C1 segment of cervical spinal cord (tissue), 14 donors: ENCODE measurements at regions not wholly inside any gene's neighbourhood (a gene's known extent, or its start where the extent isn't known, plus 50 kb on each side); places are given as distances from the start of the nearest gene placed in this dataset.
"Not testable (repeated sequence)": the region's sequence is repeated elsewhere in the genome, so short reads cannot be mapped to it uniquely, and the experiment has no call there.

Source experiments
- DNase-seq, 14 donors: peaks; one replicate each; lab custom pipeline; 2025; lab: John Stamatoyannopoulos, UW

- no peak for DNase-seq
Observed at GRCh38 chr1:101410048-101410878, 173.4 kb downstream of the S1PR1 start.

GRCh38 chr1:101420406-101420805 lies 183.6 kb downstream of the S1PR1 start:
- DNase-seq = no peak

DNA sequence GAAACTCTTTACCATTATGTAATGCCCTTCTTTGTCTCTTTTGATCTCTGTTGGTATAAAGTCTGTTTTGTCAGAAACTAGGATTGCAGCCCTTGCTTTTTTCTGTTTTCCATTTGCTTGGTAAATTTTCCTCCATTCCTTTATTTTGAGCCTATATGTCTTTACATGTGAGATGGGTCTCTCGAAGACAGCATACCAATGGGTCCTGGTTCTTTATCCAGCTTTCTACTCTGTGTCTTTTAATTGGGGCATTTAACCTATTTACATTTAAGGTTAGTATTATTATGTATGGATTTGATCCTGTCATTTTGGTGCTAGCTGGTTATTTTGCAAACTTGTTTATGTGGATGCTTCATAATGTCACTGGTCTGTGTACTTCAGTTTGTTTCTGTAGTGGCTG lies 191.3 kb downstream of the S1PR1 start:
- not testable (repeated sequence) for DNase-seq

- no peak for DNase-seq
Observed at GRCh38 chr1:101428562-101428961, 191.7 kb downstream of the S1PR1 start.

DNA sequence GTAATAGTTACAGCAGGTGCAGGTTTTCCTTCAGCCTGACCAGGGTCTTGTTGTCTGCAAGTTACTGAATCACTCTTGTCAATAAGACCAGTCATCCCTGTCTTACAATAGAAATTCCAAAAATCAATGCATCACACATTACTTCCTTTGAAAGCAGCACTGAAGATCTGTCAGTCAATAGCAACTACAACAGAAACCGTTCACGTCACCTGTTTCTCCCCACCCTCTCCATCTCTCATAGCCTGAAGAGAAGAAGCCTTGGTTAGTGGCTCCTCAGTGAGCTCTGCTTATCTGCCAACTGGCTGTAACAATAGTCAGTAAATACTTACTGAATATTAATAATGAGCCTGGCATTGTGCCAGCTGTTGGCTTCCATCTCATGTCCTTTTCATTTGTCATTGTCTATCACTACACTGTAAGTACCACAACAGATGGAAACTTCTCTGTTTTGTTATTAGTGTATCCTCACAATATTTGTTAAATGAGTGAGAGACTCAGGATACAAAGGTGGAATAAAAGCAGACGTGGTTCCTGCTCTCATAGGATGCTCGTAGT lies 195.2 kb downstream of the S1PR1 start:
- no peak for DNase-seq

GRCh38 chr1:101435831-101436511 lies 199.2 kb downstream of the S1PR1 start:
- no peak for DNase-seq

DNA sequence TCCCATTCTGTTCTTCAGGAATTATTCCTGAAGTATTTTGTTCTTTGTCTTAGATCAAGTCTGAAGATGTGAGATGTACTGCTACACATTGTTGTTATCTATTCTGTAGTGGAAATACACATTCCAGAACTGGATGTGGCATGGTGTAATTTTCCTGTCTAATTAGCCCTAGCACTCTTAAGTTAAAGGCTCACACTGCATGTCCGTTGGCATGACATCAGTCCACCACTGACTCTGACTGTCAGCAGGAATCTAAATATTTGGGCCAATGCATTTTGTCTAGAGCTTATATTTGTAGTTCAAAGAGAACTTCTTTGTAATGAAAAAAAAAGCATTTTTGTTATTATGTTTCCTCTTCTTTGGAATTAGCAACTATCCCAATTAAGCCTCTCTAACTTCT lies 201.0 kb downstream of the S1PR1 start:
- no peak for DNase-seq

DNA sequence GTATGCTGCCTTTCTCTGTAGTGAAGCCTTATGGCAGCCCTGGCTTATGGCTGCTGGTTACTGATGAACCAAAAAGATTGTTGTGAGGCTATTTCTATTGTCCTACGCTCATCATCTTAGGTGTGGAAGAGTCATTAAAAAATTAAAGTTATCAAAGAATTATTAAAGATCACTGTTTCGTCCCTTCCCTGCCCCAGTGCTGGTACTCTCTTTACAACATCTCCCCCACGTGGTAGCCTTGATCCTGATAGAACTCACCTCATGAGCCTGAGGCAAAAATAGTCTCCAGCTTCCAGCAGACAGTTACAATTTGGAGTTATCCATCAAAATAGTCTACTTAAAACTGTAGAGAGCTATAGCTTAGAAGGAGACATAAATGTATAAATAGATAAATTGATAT lies 201.5 kb downstream of the S1PR1 start:
- DNase-seq = no peak

DNA sequence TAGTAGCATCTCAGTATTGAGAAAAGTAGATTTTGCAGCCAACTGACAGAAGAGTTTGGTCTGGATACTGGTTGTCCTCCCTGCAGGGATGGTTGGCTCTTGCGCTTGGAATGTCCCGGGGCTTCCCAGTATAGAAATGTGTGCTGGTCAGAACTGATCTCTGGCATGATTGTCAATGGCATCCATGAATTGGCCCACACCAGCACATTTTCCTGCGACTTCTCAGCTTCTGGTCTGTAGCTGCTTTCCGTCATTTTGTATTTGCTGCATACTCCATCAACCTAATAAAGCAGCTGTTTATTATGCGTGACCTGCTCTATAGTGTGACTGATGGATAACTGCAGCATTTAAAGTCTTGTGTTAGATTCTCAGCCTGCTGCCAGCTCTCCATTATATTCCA lies 203.7 kb downstream of the S1PR1 start:
- no peak for DNase-seq

- DNase-seq = no peak
Observed at GRCh38 chr1:101444381-101444780, 207.6 kb downstream of the S1PR1 start.

- DNase-seq = no peak
Observed at GRCh38 chr1:101444873-101445618, 208.2 kb downstream of the S1PR1 start.

GRCh38 chr1:101448018-101448417 lies 211.2 kb downstream of the S1PR1 start:
- DNase-seq = no peak

DNA sequence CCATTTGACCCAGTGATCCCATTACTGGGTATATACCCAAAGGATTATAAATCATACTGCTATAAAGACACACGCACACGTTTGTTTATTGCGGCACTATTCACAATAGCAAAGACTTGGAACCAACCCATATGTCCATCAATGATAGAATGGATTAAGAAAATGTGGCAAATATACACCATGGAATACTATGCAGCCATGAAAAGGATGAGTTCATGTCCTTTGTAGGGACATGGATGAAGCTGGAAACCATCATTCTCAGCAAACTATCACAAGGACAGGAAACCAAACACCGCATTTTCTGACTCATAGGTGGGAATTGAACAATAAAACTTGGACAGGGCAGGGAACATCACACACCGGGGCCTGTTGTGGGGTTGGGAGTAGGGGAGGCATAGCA lies 213.9 kb downstream of the S1PR1 start:
- not testable (repeated sequence) for DNase-seq

GRCh38 chr1:101451888-101452287 lies 215.1 kb downstream of the S1PR1 start:
- no peak for DNase-seq

DNA sequence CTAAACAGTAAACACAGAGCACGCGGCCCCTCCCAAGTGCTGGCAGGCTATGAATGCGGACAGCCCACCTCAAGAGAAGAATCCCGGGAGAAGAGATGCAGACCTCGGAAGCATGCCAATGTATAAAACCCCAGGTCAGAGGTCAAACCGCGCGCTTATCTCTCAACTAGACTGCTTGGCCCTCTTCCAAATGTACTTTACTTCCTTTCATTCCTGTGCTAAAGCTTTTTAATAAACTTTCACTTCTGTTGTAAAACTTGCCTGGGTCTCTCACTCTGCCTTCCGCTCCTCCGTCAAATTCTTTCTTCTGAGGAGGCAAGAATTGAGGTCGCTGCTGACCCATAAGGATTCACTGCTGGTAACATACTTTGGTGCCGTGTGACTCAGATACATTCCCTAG lies 216.0 kb downstream of the S1PR1 start:
- no peak for DNase-seq

GRCh38 chr1:101453844-101454243 lies 217.0 kb downstream of the S1PR1 start:
- DNase-seq = no peak

- DNase-seq = no peak
Observed at GRCh38 chr1:101455166-101455565, 218.3 kb downstream of the S1PR1 start.

GRCh38 chr1:101460739-101461138 lies 223.9 kb downstream of the S1PR1 start:
- DNase-seq = no peak

DNA sequence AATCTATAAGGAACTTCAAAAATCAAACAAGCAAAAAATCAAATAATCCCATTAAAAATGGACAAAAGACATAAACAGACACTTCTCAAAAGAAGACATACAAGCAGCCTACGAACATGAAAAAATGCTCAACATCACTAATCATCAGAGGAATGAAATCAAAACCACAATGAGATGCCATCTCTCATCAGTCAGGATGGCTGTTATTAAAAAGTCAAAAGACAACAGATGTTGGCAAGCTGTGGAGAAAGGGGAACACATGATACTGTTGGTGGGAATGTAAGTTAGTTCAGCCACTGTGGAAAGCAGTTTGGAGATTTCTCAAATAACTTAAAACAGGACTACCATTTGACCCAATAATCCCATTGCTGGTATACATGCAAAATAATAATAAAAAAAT lies 226.4 kb downstream of the S1PR1 start:
- DNase-seq = no peak

- DNase-seq = no peak
Observed at GRCh38 chr1:101465941-101466340, 229.1 kb downstream of the S1PR1 start.

- DNase-seq = no peak
Observed at GRCh38 chr1:101474039-101474665, 237.3 kb downstream of the S1PR1 start.

DNA sequence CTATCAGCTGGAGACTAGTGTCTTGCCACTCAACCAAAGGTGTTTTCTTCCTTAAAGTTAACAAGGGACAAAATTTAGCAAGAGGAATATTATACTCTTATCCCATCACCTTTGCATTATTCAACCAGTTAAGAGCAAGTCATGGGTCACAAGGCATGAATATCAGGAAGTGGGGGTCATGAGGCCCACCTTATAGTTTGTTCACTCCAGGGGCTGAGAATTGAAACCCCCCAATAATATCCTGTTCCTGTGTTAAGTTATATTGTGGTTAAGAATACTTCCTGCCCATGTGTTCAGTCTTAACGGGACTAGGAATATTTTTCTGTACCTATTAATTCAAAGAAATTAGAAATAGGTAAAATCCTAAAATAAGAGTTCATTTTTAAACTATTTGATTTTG lies 239.7 kb downstream of the S1PR1 start:
- no peak for DNase-seq
